ENCODE measurements at regions not wholly inside any gene's neighbourhood (a gene's known extent, or its start where the extent isn't known, plus 50 kb on each side); places are given as distances from the start of the nearest gene placed in this dataset.

GRCh38 chr9:1712861-1713450 lies 302.2 kb upstream of the SMARCA2 start (continued):
- no peak for TF ChIP-seq ZNF462 (CRISPR knock-in tag; IDR thresholded peaks at IDR 0.05)
- TF ChIP-seq STAT1 (IDR thresholded peaks at IDR 0.05; ENCODE audit: unreplicated experiment) = no peak
- TF ChIP-seq EZH2 (IDR thresholded peaks at IDR 0.05; ENCODE audit: low read depth, unreplicated experiment) = no peak
- no peak for TF ChIP-seq ZNF114 (CRISPR knock-in tag; IDR thresholded peaks at IDR 0.05)
- no peak for TF ChIP-seq EZH2phosphoT487 (IDR thresholded peaks at IDR 0.05; ENCODE audit: unreplicated experiment)

GRCh38 chr9:1713841-1714240 lies 301.3 kb upstream of the SMARCA2 start:
- Histone ChIP-seq H3K27ac (ENCODE audit: low read depth) (no peak overlapping the region), H3K27me3 (ENCODE audit: insufficient read depth) (no peaks in the 10 kb centered on the region), H3K4me2 (no peak overlapping the region), H3K4me1 (ENCODE audit: insufficient read depth) (no peaks in the 10 kb centered on the region), H3F3A (replicated peaks; ENCODE audit: low read depth) (no peaks in the 10 kb centered on the region), H3K9me2 (ENCODE audit: insufficient read depth) (peaks cover 11% of the 10 kb centered on the region), H3K79me2 (replicated peaks; ENCODE audit: insufficient read depth) (no peaks in the 10 kb centered on the region), H3K4me3 (no peak overlapping the region), H2AFZ (no peak overlapping the region), H4K20me1 (replicated peaks; ENCODE audit: insufficient read depth) (no peaks in the 10 kb centered on the region), H3K36me3 (ENCODE audit: insufficient read depth) (no peaks in the 10 kb centered on the region)
- H3K27me3 Mint-ChIP-seq (ENCODE audit: insufficient read depth, low read depth, poor library complexity) = peaks cover 2% of the 10 kb centered on the region
- no peak overlapping the region for H3K27ac Mint-ChIP-seq
- DNase-seq (ENCODE audit: low spot score) = no peak
- H3K36me3 Mint-ChIP-seq (ENCODE audit: low read depth) = no peaks in the 10 kb centered on the region
- H3K4me3 Mint-ChIP-seq = no peak overlapping the region
- H3K9me3 Mint-ChIP-seq = no peaks in the 10 kb centered on the region
- peaks cover 2% of the 10 kb centered on the region; the same call in 1 of the 3 replicates for H3K4me1 Mint-ChIP-seq
- no peak for ATAC-seq
- TF ChIP-seq NANOG (IDR thresholded peaks at IDR 0.05; ENCODE audit: borderline replicate concordance) = no peak
- TF ChIP-seq POLR2AphosphoS5 (IDR thresholded peaks at IDR 0.05; ENCODE audit: low read depth) = no peak
- TF ChIP-seq EZH2phosphoT487 (IDR thresholded peaks at IDR 0.05; ENCODE audit: unreplicated experiment) = no peak
- TF ChIP-seq STAT1 (IDR thresholded peaks at IDR 0.05; ENCODE audit: unreplicated experiment) = no peak
- no peak for TF ChIP-seq ZNF114 (CRISPR knock-in tag; IDR thresholded peaks at IDR 0.05)
- TF ChIP-seq REST (IDR thresholded peaks at IDR 0.05; ENCODE audit: unreplicated experiment) = no peak
- no peak for TF ChIP-seq ZNF331 (CRISPR knock-in tag; IDR thresholded peaks at IDR 0.05; ENCODE audit: low read depth)

Data from GM23338 (cell line).